A549 (cell line): ENCODE measurements at regions not wholly inside any gene's neighbourhood (a gene's known extent, or its start where the extent isn't known, plus 50 kb on each side); places are given as distances from the start of the nearest gene placed in this dataset.

ENCODE experiments used
- ATAC-seq, 2 experiments: fragments of 200-7000 bp in 1 of 2; fragments of >200 bp in 1 of 2; cut with Nextera tagmentation in 1 of 2; cut with Tn5 transposase in 1 of 2; 3 replicates each; pipeline versions ENCODE4 v1.8.0 to v1.9.1; 2018 to 2020; ENCODE audit warnings: mild to moderate bottlenecking in 1 of 2, moderate library complexity in 1 of 2
- CTCF ChIA-PET: fragments of 300-600 bp; sonication (Branson Sonifier 250); formaldehyde crosslinking; extraction: SDS; loops from one replicate; lab custom pipeline; 2021; ENCODE audit warnings: antibody characterized with exemption, inconsistent platforms; lab: Yijun Ruan, JAX
- POLR2A ChIA-PET: fragments of 350-600 bp; formaldehyde crosslinking; extraction: SDS; loops from one replicate; lab custom pipeline; 2021; ENCODE audit warnings: antibody characterized with exemption, inconsistent platforms; lab: Yijun Ruan, JAX
- DNase-seq, 2 experiments: peaks; one replicate each; pipeline versions ENCODE4 v3.0.0 to v3.0.0-alpha.2; 2011 to 2016; ENCODE audit warnings: low read depth in 1 of 2, low spot score in 1 of 2
- FAIRE-seq: peaks from 2 replicates; lab custom pipeline; 2011; peaks lifted over from hg19 to GRCh38; lab: Jason Lieb, UNC
- H3K27ac ChIP-seq, 2 experiments: fragments of >200 bp; sonication (Bioruptor Twin); formaldehyde crosslinking; 3 replicates each; pipeline ENCODE4 v1.5.1; 2016 to 2017
- H3K4me1 ChIP-seq: fragments of >200 bp; sonication (Bioruptor Twin); formaldehyde crosslinking; 3 replicates; pipeline ENCODE4 v1.6.1; 2016
- H3K4me2 ChIP-seq: fragments of >200 bp; sonication (Bioruptor Twin); formaldehyde crosslinking; 3 replicates; pipeline ENCODE4 v1.6.1; 2016
- H3K4me3 ChIP-seq: fragments of >200 bp; sonication (Bioruptor Twin); formaldehyde crosslinking; 3 replicates; pipeline ENCODE4 v1.5.1; 2016
- H3K9me3 ChIP-seq: fragments of >200 bp; sonication (Bioruptor Twin); formaldehyde crosslinking; 3 replicates; pipeline ENCODE4 v1.6.1; 2016
- CHD4 ChIP-seq: fragments of 200-600 bp; sonication (generic); IDR thresholded peaks from 2 replicates; pipeline ENCODE4 v1.6.1; 2016; ENCODE audit warnings: antibody characterized with exemption, mild to moderate bottlenecking, borderline replicate concordance
- CTCF ChIP-seq: fragments of >200 bp; sonication (Bioruptor Twin); formaldehyde crosslinking; IDR thresholded peaks from 3 replicates; pipeline ENCODE4 v1.5.1; 2016
- EHF ChIP-seq: fragments of 250-450 bp; sonication (Bioruptor Pico); IDR thresholded peaks from 2 replicates; pipeline ENCODE4 v1.5.0; 2020; ENCODE audit warnings: mild to moderate bottlenecking
- EHMT2 ChIP-seq: fragments of 200-600 bp; sonication (generic); IDR thresholded peaks from 2 replicates; pipeline ENCODE4 v1.6.1; 2016; ENCODE audit warnings: antibody characterized with exemption, low read depth, mild to moderate bottlenecking, moderate library complexity
- ELK1 ChIP-seq: fragments of 150-350 bp; IDR thresholded peaks from 2 replicates; pipeline ENCODE4 v1.6.1; 2014; ENCODE audit warnings: low read depth, mild to moderate bottlenecking, low read length
- FOSB ChIP-seq: fragments of 250-450 bp; sonication (Bioruptor Pico); IDR thresholded peaks from 2 replicates; pipeline ENCODE4 v1.5.0; 2020; ENCODE audit warnings: mild to moderate bottlenecking, moderate library complexity
- FOSL2 ChIP-seq, 2 experiments: fragments of 450-650 bp in 1 of 2; fragments of >200 bp in 1 of 2; sonication (Bioruptor Twin) in 1 of 2; formaldehyde crosslinking; IDR thresholded peaks; 2 replicates each; pipeline versions ENCODE4 v1.5.0 to v1.6.1; 2016 to 2020; ENCODE audit warnings: mild to moderate bottlenecking in 1 of 2, moderate library complexity in 1 of 2
- FOXS1 ChIP-seq: fragments of 250-450 bp; sonication (Bioruptor Pico); IDR thresholded peaks from 2 replicates; pipeline ENCODE4 v1.5.0; 2020; ENCODE audit warnings: mild to moderate bottlenecking, moderate library complexity
- GATA3 ChIP-seq: IDR thresholded peaks from 2 replicates; pipeline ENCODE4 v1.6.1; 2012; ENCODE audit warnings: borderline replicate concordance
- HMGXB4 ChIP-seq: fragments of 250-450 bp; sonication (Bioruptor Pico); IDR thresholded peaks from 2 replicates; pipeline ENCODE4 v1.5.0; 2021; ENCODE audit warnings: mild to moderate bottlenecking, moderate library complexity, borderline replicate concordance
- JUNB ChIP-seq: fragments of >200 bp; sonication (Bioruptor Twin); formaldehyde crosslinking; IDR thresholded peaks from 2 replicates; pipeline ENCODE4 v1.6.1; 2016
- MYC ChIP-seq: IDR thresholded peaks from 2 replicates; pipeline ENCODE4 v1.6.1; 2012; ENCODE audit warnings: mild to moderate bottlenecking, inconsistent platforms, low read length, improper control_type of control experiment, borderline replicate concordance
- NFE2L2 ChIP-seq: fragments of 150-350 bp; conservative IDR thresholded peaks from 2 replicates; pipeline ENCODE4 v1.6.1; 2014; ENCODE audit warnings: low read length
- NR3C1 ChIP-seq: fragments of >200 bp; sonication (Bioruptor Twin); formaldehyde crosslinking; IDR thresholded peaks from 3 replicates; pipeline ENCODE4 v1.6.1; 2017
- PBX3 ChIP-seq: IDR thresholded peaks from 2 replicates; pipeline ENCODE4 v1.6.1; 2012
- POLR2A ChIP-seq: IDR thresholded peaks from 2 replicates; pipeline ENCODE4 v1.6.1; 2012; ENCODE audit warnings: mild to moderate bottlenecking, low read length
- POLR2AphosphoS2 ChIP-seq: conservative IDR thresholded peaks from 2 replicates; pipeline ENCODE4 v1.6.1; 2012; ENCODE audit warnings: low read length, improper control_type of control experiment, inconsistent platforms
- RAD21 ChIP-seq, 2 experiments: fragments of >200 bp in 1 of 2; sonication (Bioruptor Twin) in 1 of 2; formaldehyde crosslinking in 1 of 2; IDR thresholded peaks in 1 of 2; conservative IDR thresholded peaks in 1 of 2; 2 replicates in 1 of 2; 3 replicates in 1 of 2; pipeline ENCODE4 v1.6.1; 2012 to 2018; ENCODE audit warnings: inconsistent platforms in 1 of 2
- SMC3 ChIP-seq: fragments of >200 bp; sonication (Bioruptor Twin); formaldehyde crosslinking; IDR thresholded peaks from 3 replicates; pipeline ENCODE4 v1.6.1; 2018; ENCODE audit warnings: inconsistent platforms
- SREBF2 ChIP-seq: fragments of 450-650 bp; IDR thresholded peaks from 2 replicates; pipeline ENCODE4 v1.6.1; 2014; ENCODE audit warnings: mild to moderate bottlenecking, moderate library complexity
- USF2 ChIP-seq: fragments of 450-650 bp; IDR thresholded peaks from 2 replicates; pipeline ENCODE4 v1.6.1; 2014; ENCODE audit warnings: antibody characterized with exemption
- ZSCAN20 ChIP-seq: fragments of 250-450 bp; sonication (Bioruptor Pico); IDR thresholded peaks from 2 replicates; pipeline ENCODE4 v1.8.0; 2022; ENCODE audit warnings: mild to moderate bottlenecking, moderate library complexity
- WGBS: methylation state at CpG from one replicate; pipeline ENCODE4 v1.1.6; 2017; ENCODE audit errors: missing lambda C conversion rate; 5-methylcytosine and 5-hydroxymethylcytosine counted together

- CTCF ChIA-PET, result no interaction called here
- H3K27ac ChIP-seq, result no peak overlapping the region
- no peaks in the 10 kb centered on the region for H3K4me1 ChIP-seq
- TF ChIP-seq EHF (CRISPR knock-in tag) (no peak), GATA3 (no peak), FOSB (CRISPR knock-in tag) (no peak), FOXS1 (CRISPR knock-in tag) (no peak), POLR2AphosphoS2 (no peak), ZSCAN20 (CRISPR knock-in tag) (no peak), CTCF (peak; percentile 48), SMC3 (peak; percentile 44; the same call in 2 of the 3 replicates), HMGXB4 (no peak), SREBF2 (no peak), RAD21 (conservative IDR thresholded peaks at IDR 0.05 in 1 of 2, IDR thresholded peaks at IDR 0.05 in 1 of 2) (peak; percentile 69 to 76), FOSL2 (IDR thresholded peaks at IDR 0.05) (no peak), FOSL2 (CRISPR knock-in tag; IDR thresholded peaks at IDR 0.05) (no peak)
- no peak overlapping the region for H3K4me3 ChIP-seq
- POLR2A ChIA-PET, result no interaction called here
- 5% methylated on average over 3 of the region's 3 CpGs for WGBS
- no peak overlapping the region for H3K4me2 ChIP-seq
- no peaks in the 10 kb centered on the region for H3K9me3 ChIP-seq
- peak; percentile 74 to 94; a peak in 5 of 6 replicates for ATAC-seq
- DNase-seq, result peak; percentile 3 to 64
- no peak for FAIRE-seq
Measured at GRCh38 chrX:113929004-113929403, 654.9 kb upstream of the HTR2C start.

- H3K9me3 ChIP-seq, result no peaks in the 10 kb centered on the region
- ChIA-PET POLR2A (no interaction called here), CTCF (no interaction called here)
- FAIRE-seq (no peak), DNase-seq (no peak), ATAC-seq (no peak)
- no peak overlapping the region for H3K4me3 ChIP-seq
- H3K4me1 ChIP-seq, result no peaks in the 10 kb centered on the region
- H3K4me2 ChIP-seq, result no peak overlapping the region
- TF ChIP-seq PBX3 (no peak), CHD4 (no peak), JUNB (no peak), USF2 (no peak), FOXS1 (CRISPR knock-in tag) (no peak), EHMT2 (no peak), NR3C1 (no peak)
- no peak overlapping the region for H3K27ac ChIP-seq
- 32% methylated on average over 4 of the region's 4 CpGs for WGBS
Measured at GRCh38 chrX:113920661-113921060, 663.2 kb upstream of the HTR2C start.

- H3K4me2 ChIP-seq, result no peak overlapping the region
- H3K27ac ChIP-seq, result no peak overlapping the region
- ATAC-seq, result no peak
- DNase-seq, result no peak
- no peaks in the 10 kb centered on the region for H3K4me1 ChIP-seq
- ChIA-PET POLR2A (no interaction called here), CTCF (no interaction called here)
- WGBS, result 33% methylated on average over 4 of the region's 4 CpGs
- FAIRE-seq, result no peak
- no peak overlapping the region for H3K4me3 ChIP-seq
- H3K9me3 ChIP-seq, result no peaks in the 10 kb centered on the region
- TF ChIP-seq NFE2L2, result no peak
- no peak for TF ChIP-seq POLR2A
- TF ChIP-seq ELK1, result no peak
- TF ChIP-seq USF2, result no peak
- no peak for TF ChIP-seq EHMT2
- no peak for TF ChIP-seq SMC3
- TF ChIP-seq RAD21 (conservative IDR thresholded peaks at IDR 0.05 in 1 of 2, IDR thresholded peaks at IDR 0.05 in 1 of 2), result no peak
- no peak for TF ChIP-seq MYC
Measured at GRCh38 chrX:113919387-113919786, 664.5 kb upstream of the HTR2C start.
